ENCODE measurements at regions not wholly inside any gene's neighbourhood (a gene's known extent, or its start where the extent isn't known, plus 50 kb on each side); places are given as distances from the start of the nearest gene placed in this dataset.
"Not testable (repeated sequence)": the region's sequence is repeated elsewhere in the genome, so short reads cannot be mapped to it uniquely, and the experiment has no call there.

DNA sequence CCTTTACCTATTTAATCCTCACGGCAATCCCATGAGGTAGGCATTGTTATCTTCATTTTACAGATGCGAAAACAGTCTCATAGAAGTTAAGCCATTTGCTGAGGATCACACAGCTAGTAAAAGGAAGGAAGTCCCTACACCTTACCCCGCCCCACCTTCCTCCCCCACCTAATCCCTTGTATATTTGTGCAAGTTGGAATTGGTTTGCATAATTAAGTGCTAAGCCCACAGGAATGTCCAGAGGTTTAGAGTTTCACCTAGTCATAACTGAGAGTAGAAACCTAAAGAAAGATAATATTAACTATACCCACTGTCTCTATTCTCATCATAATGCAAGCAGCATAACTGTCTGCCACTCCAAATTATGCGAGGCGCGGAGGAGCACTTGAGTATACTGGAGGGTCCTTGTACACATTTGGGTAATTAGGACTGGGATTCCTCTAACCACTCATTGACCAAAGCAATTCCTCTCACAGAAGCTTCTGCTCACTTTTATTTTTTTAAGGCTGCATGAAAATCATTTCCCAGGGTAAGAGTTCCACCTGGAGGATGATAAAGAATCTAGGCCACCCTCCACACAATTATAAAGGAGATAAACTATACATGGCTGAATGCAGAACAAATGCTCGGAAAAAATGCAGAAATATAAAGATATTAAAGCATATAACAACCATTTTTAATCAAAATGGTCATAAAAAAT is 199.9 kb downstream of the FAM181B start:
- DNase-seq = no peak

DNA sequence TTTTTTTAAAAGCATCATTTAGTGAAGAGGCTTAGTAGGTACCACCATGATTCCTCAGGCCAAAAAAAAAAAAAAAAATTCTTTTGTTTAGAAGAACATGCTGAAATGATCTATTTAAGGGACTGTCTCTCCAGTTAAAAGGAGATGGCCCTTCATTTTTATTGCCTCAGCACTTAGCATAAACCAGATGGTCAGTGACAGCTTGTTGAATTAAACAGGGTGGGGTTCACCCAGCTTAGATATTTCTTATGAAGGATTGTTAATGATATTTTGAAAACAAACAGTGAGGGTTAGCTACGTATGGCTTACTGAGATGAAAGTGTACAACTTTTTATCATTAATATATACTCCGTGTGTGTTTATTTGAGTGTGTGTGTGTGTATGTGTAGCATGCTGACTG is 203.7 kb downstream of the FAM181B start:
- DNase-seq = peak in 1 of 14 donors; percentile 20

DNA sequence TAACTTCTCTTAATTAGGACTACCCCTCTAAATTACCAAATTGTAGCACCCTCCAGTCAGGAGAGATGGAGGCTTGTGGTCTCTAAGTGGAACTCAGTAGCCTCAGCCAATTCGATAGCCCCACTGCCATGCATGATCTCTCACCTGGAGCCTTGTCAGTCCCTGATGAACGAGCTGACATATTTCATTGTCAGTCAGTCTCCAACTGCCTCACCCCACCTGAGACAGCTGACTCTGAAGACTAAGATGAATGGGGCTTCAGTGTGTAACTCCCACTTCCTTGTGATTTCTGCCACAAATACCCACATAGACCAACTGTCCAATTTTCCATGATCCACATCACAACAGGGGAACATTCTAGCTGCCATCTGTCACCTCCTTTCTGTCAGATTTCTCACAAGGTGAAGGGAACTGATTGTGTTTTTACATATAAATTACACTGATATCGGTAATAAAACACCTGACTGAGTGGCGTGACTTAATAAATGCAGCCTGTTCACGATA is 206.5 kb downstream of the FAM181B start:
- DNase-seq = peak in 1 of 14 donors; percentile 8

DNA sequence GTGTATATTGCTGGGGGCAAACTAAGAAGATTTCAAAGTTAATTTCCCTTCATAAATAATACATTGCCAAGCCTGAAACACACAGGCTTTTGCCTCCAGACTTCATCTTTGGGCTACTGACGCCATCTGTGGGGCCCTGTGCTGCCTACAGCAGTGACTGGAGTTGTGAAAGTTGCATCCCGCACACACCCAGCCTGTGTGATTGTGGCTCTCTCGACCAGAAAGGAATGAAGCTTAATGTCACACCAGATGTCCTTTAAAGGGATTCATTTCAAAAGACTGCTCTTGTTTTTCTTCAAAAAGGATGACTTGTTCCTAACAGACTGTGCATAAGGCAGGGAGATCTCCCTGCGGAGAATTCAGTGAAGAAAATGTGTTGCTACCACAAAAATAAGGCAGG is 210.5 kb downstream of the FAM181B start:
- peak in 7 of 14 donors; percentile 4 to 30 (median 12) for DNase-seq

DNA sequence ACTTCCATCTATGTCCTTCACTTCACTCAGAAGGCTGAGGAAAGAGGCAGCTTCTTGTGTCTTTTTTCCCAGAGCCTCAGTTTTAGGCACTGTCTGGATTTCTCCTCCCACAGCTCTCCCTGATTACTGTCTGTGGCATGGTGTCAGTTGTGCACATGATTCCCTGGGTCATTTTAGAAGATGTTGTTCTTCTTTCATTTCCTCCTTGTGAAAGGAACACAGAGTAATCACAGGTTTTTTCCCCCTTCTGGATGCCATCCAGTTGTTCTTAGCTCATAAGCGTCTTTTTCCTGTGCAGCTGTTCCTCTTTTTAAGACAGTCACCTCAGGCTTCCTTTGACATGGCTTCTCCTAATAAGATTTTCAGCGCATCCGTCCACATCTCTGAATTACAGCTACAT is 212.2 kb downstream of the FAM181B start:
- DNase-seq = peak in 4 of 14 donors; percentile 5 to 24 (median 12)

DNA sequence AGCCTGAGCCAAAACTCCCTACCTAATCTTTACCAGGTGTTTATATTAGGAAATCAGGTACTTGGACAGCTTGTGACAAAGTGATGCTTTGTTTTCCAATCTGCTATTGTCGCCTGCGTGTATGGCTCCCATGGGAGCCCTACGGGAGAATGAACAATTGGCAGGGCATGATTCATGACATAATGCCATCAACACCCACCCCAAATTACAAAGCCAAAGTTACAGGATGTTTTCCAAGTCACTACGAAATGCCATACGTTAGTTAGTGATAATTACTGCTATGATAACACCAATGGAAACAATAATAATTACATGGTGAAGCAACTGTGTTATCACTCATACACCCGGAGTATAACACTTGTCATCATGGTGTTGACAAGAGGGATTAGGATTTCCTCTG is 226.4 kb downstream of the FAM181B start:
- DNase-seq = no peak

DNA sequence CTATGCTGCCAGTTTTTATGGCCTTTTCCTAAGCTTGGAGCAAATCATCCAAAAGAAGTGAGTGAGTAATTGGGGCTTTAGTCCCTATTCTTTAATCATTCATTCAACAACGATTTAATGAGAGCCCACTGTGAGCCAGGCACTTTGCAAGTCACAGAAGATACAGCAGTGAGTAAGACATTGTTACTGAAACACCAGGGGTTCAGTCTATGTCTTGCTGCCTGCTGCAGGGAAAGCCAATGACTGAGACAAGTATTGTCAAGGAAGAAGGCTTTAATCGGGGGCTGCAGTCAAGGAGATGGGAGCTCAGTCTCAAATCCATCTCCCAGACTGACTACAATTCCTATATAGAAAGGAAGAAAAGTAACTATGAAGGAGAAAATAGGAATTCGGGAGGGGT is 228.3 kb downstream of the FAM181B start:
- DNase-seq = no peak

DNA sequence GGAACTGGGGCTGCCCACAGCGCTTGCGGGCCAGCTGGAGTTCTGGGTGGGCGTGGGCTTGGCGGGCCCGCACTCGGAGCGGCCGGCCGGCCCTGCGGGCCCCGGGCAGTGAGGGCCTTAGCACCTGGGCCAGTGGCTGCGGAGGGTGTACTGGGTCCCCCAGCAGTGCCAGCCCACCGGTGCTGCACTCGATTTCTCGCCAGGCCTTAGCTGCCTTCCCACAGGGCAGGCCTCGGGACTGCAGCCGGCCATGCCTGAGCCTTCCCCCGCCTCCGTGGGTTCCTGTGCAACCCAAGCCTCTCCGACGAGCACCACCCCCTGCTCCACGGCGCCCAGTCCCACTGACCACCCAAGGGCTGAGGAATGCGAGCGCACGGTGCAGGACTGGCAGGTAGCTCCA is 232.5 kb downstream of the FAM181B start:
- not testable (repeated sequence) for DNase-seq

DNA sequence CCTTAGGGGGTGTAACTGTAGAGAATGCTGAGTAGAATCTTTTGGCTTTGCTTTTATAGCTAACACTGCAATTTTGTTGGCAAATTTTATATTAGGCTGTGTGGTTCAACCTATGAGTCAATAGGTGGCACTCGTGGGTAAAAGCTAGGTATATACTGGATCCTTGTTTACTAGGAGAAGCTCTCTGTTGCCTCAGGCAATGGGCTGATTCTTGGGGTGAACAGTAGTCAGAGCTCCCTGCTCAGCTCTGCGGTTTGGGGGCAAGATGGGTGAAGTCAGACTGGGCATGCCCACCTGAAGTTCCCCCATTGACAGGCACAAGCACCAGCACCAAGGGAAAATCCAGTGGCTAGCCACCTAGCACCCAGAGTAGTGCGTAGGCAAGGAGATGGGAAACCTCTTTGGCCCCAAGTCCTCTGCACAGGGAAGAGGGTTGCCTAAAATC is 238.7 kb downstream of the FAM181B start:
- no peak for DNase-seq

DNA sequence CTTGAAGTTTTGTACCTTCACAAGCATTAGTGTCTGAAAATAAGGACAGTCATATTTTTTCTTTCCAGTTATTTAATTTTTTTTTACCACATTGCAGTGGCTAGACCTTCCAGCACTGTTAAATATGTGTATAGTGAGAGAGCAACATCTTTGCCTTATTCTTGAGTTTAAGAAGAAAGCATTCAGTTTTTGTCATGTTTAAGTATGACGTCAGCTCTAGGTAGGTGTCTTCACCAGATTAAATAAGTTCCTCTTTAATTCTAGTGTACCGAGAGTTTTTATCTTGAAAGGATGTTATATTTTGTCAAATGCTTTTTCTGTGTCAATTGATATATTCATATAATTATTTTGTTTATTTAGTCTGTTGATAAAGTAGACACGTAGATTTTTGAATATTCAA is 258.8 kb downstream of the FAM181B start:
- DNase-seq = no peak

DNA sequence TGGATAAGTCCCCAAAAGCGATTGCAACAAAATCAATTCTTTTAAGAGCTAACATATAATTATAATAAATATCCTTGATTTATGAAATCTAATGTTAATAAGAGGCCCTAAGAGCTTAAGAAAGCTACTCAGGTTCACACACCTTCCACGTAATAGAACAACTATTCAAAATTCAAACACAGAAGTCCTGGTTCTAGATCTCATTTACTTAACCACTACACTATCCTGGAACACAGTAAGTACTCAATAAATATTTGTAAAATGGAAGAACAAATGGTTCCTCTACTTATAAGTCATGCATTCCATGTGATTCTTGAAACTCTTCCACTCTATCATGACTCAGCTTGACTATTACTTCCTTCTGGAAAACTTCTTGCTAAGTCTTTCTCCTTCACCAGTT is 268.2 kb downstream of the FAM181B start:
- DNase-seq = no peak

DNA sequence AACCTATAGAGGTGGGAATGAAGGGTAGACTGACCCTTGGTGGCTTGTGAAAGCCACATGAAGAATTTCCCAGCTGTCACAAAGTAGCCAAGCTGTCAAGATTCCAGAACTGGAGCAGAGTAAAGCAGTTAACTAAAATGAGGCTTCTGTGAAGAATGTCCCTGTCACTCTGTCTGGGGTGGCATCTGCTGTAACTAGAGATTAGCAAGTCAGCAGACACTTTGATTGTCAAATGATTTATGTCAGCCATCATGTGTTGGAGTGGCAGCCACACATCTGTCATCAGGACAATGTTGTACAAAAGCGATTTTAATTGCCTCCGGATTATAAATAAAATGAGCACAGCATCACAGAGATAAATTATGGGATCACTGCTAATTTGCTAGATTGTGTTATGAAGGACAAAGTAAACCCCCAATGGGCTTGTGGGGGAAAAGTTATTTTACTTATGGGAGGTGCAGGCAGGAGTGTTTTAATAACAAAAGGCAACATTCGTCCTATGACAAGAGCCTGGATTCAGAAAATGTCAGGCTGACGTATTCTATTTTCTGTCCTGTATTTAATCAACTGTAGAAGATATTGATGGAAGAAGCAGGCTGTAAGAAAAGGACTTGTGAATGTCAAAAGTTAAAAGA is 270.9 kb downstream of the FAM181B start:
- DNase-seq = no peak

DNA sequence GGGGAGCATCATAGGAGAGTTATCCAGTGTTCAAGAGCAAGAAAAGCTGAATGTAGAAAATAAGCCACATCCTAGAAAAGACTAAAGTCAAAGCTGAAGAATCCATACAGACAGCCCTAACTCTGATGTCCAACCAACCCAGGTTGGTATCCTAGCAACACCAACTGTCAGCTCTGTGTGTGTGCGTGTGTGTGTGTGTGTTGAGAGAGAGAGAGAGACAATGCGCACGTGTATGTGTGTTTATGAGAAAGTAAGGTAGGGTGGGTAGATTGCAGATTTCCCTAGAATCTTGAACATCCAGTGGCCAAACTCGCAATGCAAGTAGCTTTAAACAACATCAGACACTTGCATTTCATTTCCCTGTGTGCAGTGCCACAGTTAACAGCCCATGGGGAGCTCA is 274.9 kb downstream of the FAM181B start:
- no peak for DNase-seq

DNA sequence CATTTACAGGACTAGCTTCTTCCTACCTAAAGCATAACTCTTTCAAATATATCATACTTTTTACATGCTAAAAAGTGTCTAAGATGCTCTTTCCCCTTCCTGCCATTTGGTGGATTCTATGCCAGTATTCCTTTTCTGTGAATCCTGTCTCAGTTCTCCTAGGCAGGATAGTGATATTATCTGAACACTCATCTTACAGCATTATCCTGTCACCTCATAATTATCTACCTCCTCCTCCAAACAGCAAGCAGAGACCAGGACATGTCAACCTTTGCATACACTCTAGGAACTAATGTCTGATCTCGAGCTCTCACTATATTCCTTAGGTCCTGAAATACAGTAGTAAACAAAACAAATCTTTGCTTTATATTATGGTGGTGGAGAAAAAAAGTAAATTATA is 275.5 kb downstream of the FAM181B start:
- DNase-seq = no peak

DNA sequence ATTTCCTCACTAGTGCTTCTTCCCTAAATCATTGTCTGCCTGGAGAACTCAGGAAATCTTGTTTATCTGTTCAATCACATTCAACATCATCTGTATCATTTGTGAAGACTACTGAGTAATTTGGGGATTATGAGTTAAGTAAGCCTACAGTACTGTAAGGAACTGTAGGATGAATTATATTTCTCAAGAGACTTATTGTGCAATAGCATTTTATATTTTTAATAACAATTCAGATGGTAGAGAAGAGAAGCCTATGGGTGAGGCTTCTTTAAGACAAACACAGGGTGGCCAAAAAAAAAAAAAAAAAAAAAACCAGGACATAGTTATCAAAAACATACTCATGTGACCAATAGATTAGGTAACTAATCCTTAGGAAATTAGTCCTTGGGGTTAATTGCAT is 282.7 kb downstream of the FAM181B start:
- no peak for DNase-seq

DNA sequence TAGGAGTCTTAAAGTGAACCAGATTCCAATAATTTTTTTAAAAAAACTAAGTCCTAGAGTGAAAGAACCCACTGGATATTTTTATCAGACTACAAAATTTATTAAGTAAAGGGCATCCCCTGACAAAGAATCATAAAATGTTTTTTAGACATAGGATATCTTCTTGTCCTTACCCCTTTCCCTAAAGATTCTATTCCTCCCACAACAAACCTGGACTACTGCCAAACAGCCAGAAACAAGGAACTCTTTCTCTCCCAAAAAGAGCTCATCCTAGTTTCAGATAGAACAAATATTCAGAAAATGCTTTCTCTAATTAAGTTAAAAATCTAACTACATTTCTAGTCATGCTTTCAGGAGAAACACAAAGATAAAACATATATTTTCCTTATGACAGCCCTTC is 327.1 kb downstream of the FAM181B start:
- no peak for DNase-seq

DNA sequence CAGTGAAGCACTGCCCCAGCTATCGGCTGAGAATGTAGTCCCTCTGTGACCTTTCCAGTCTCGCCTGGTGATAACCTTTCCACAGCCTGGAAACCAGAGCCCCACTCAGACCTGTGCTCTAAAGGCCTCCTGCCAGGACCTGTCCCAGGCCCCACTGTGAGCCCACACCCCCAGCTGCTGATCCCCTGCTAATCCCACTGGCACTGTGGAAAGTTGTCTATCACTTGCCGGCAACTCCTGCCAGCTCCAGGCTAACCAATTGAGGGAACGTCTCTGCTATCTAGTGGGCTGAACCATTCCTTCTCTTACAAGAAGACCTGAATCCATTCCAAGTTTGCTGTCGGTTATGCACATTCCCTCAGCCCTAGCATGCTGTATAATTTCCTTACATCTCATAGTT is 328.2 kb downstream of the FAM181B start:
- no peak for DNase-seq

DNA sequence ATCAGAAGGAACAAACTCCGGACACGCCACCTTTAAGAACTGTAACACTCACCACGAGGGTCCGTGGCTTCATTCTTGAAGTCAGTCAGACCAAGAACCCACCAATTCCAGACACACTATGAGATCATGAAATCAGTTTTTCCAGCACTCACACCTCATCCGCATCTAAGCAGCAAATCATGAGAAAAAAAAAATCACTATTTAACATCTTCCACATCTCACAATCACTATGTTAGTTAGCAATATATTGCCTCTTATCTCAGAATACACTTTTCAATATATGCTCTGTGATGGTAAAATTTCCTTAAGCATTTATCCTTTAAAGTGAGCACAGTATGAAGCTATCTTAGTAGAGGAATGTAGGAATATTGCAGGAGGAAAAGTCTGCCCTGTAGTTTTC is 328.7 kb downstream of the FAM181B start:
- DNase-seq = no peak

DNA sequence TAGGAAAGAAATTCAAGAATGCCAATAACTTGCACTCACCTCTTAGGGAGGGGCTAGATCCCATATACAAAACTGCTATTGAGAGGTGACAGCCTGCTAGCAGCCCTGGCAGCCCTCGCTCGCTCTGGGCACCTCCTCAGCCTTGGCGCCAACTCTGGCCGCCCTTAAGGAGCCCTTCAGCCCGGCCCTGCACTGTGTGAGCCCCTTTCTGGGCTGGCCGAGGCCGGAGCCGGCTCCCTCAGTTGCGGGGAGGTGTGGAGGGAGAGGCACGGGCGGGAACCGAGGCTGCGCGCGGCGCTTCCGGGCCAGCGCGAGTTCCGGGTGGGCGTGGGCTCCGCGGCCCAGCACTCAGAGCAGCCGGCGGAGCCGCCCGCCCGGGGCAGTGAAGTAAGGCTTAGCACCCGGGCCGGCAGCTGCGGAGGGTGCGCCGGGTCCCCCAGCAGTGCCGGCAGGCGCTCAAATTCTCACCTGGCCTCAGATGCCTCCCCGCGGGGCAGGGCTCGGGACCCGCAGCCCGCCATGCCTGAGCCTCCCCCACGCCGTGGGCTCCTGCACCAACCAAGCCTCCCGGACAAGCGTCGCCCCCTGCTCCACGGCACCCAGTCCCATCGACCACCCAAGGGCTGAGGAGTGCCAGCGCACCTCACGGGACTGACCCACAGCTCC is 329.9 kb downstream of the FAM181B start:
- no peak for DNase-seq

DNA sequence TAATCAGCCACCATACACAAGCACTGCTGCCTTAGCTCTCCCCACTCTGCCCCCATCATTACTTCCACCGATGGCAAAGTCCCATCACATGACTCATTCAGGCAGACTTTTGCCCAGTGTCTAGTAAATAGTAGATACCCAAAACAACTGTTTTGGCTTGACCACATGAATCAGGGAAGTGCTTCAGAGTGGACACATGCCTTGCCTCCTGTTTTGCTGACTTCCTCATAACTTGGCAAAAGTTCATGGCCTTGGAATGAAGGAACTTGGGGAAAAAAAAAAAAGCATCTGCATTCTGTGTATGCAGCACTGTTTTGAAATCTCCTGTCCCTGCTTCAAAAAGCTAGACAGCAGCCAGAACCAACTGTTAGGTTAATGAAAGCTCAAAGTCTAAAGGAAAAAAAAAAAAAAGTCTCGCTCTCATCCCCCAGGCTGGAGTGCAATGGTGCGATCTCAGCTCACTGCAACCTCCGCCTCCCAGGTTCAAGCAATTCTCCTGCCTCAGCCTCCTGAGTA is 335.3 kb downstream of the FAM181B start:
- DNase-seq = peak in 5 of 14 donors; percentile 4 to 40 (median 13)

DNA sequence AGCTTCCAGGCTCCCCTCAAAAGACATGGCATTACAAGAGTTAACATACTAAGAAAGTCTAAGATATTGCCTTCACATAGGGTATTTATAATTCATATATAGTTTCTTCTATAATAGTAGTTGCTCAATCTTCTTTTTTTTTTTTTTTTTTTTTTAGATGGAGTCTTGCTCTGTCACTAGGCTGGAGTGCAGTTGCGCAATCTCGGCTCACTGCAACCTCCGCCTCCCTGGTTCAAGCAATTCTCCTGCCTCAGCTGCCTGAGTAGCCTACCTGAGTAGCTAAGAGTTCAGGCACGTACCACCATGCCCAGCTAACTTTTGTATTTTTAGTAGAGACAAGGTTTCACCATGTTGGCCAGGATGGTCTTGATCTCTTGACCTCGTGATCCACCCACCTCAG is 337.0 kb downstream of the FAM181B start:
- DNase-seq = not testable (repeated sequence)

DNA sequence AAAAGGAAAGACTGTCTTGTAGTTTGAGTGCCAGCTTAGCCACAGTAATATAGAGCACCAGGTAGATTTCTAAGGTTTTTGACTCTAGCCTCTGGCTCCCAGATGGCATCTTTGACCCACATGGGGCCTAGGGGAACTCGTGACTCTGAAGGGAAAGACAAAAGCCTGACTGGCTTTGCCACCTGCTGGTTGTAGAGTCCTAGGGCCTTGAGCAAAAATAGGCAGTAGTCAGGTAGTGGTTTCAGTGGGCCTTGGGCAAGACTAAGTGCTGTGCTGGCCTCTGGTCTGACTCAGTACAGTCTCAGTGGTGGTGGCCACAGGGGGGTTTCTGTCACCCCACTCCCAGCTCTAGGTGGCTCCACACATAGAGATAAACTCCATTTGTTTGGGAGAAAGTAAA is 349.4 kb downstream of the FAM181B start:
- no peak for DNase-seq

DNA sequence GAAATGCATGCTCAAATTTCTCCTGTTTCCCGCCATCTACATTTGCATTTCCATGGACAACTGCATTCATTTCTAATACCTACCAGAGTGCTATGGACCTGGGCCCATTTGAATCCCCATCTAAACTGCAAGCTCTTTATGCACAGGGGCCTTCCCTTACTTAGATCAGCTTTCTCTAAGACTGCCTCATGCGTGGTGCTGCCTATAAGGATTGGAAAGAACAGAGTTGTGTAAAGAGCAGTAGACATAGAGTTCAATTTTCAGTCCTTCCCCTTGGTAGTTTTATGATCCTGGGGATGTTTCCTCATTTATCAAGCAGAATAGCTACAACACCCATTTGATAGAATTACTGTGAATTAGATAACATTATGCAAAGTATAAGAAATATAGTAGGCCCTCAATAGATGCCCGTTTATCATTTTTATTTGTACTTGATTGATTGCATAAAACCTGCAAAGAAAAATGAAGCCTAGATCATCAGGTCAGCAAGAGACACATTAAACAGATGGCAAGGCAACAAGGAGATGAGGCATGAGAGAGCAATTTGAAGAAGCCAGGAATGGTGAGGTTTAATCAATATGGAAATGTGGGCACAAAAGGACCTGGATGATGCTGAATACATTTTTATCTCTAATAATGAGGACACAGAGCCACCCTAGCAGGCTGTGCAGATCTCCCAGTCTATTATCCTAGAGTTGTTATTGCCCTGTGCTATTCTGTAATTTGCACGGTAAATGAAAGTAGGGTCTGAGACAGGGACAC is 359.7 kb downstream of the FAM181B start:
- DNase-seq = no peak
